Umbilical cord (tissue), 1 donor: ENCODE measurements at regions not wholly inside any gene's neighbourhood (a gene's known extent, or its start where the extent isn't known, plus 50 kb on each side); places are given as distances from the start of the nearest gene placed in this dataset.
"Not testable (repeated sequence)": the region's sequence is repeated elsewhere in the genome, so short reads cannot be mapped to it uniquely, and the experiment has no call there.

ENCODE experiments used
- DNase-seq: peaks from one replicate; pipeline ENCODE4 v3.0.0-alpha.2; 2015; ENCODE audit warnings: low spot score

GRCh38 chr9:38186404-38187115, 117.5 kb upstream of the SHB start:
- DNase-seq: no peak

- no peak for DNase-seq
These were observed 116.8 kb upstream of the SHB start for GRCh38 chr9:38185647-38186403.

- DNase-seq: no peak
These were observed 115.1 kb upstream of the SHB start for GRCh38 chr9:38183994-38184568.

DNA sequence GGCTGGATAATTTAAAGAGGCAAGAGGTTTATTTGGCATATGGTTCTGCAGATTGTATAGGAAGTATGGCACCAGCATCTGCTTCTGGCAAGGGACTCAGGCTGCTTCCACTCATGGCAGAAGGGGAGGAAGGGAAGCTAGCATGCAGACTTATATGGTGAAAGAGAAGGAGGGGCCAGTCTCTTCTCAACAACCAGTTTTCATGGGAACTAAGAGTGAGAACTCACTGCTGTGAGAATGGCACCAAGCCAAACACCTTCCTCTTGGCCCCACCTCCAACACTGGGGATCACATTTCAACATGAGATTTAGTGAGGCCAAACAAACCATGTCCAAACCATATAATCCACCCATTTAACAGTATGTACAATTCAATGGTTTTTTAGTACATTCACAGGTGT, 113.3 kb upstream of the SHB start:
- DNase-seq: no peak

- DNase-seq: no peak
These were observed 112.8 kb upstream of the SHB start for GRCh38 chr9:38181866-38182265.

DNA sequence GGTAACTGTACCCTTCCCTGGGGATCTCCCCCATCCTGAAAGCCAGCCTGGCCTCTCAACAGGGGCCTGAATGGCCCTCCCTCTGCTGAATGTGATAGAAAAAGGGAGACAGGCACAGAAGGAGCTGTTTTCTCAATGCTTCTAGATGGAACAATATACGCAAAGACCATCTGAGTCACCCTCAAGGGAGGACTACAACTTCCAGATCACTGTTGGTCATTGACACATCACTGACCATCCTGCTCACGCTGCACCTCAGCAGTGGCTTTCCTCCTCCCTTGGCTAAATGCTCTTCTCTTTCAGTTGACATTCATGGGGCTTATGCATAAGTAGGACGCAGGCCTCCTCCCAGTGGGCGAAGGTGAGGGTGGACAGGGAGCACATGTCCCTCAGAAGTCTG, 112.2 kb upstream of the SHB start:
- no peak for DNase-seq

DNA sequence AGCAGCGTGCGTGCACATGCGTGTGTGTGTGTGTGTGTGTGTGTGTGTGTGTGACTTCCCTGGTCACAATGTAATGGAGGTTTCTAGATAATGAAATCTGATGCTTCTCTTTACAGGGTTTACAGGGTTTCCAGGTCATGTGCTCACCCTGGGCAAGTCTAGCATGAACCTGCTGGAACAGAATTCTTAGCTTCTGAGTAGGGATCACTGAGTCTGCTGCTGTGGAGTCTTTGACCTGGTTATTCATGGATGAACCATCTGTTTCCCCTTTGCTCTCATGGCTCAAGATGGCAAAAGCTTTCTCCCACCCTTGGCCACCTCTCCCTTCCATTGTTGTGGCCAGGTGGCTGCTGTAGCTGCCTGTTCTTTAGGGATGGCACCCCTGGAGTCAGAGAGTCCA, 111.6 kb upstream of the SHB start:
- DNase-seq: no peak

DNA sequence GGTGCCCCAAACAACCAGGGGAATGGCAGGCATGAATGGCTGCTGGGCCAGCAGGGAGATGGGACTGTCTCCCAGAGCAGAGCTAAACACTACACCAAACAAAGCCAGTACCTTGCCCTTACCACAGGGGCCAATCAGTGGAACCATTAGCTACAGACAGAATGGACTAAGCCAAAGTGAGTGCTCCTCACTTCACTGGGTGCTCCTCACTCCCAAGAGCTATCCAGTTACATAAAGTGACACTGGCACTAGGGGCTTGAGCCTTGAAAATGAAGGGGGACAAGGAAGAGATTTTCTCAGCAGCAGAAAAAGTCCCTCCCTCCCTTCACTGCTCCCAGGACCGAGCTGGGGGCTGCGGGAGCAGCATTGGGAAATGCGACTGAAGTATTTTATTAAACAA, 110.9 kb upstream of the SHB start:
- DNase-seq: no peak

DNA sequence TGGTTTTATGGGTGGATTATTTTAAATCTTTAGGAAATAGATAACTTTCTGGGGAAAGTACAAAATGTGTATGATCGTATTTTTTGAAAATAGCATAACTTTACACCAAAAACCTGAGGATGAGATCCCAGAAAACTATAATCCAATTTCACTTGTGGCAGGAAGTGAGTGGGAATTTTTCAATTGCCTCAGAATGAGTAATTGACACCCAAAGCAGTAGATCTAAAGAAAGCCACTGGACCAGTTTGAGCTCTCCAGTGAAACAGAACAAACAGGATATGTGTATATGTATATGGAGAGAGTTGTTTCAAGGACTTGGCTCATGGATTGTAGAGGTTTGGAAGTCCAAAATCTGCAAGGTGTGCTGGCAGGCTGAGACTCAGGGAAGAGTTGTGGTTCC, 109.2 kb upstream of the SHB start:
- no peak for DNase-seq

DNA sequence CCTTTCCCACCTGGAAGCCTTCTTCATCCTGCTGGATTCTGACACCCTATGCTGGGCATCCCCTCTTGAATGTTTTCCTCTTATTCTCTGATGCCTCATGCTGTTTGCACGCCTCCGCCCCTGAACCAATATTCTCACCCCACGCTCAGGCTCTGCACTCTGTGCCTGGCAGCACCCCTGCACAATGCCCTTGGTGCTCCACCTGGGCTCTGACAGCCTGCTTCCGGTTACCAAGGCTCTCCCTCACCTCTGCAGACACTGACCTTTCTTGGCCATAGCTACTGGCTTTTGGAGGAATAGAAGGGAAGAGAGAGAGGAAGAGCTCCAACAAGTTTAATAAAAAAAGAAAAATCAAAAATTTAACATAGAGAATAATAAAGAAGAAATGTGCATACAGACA, 108.7 kb upstream of the SHB start:
- DNase-seq: no peak

DNA sequence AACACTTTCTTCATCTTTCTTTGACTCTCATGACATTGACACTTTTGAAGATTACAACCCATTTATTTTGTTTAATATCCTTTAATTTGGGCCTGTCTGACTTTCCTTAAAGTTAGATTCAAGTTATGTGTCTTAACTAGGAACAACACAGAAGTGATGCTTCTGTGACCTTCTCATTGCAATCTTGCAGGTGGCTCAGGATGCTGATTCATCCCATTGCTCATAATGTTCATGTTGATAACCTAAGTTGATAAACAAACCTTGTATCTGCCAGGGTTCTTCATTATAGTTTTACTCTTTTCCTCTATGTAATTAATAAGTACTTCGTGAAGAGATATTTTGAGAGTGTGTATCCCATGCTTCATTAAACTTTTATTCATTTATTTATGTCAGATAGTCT, 107.2 kb upstream of the SHB start:
- no peak for DNase-seq

DNA sequence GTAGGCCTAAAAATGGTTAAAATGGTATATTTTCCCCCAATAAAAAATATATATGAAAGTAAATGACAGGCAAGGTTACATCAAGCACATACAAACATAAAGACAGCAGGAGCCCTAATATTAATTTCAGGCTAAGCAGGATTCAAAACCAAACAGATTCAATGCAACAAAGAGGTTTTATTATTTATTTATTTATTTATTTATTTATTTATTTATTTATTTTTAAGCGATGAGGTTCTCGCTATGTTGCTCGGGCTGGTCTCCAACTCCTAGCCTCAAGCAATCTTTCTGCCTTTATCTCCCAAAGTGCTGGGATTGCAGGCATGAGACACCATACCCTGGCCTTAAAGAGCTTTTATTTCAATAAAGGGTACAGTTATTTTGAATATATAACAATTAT, 106.4 kb upstream of the SHB start:
- DNase-seq: no peak

DNA sequence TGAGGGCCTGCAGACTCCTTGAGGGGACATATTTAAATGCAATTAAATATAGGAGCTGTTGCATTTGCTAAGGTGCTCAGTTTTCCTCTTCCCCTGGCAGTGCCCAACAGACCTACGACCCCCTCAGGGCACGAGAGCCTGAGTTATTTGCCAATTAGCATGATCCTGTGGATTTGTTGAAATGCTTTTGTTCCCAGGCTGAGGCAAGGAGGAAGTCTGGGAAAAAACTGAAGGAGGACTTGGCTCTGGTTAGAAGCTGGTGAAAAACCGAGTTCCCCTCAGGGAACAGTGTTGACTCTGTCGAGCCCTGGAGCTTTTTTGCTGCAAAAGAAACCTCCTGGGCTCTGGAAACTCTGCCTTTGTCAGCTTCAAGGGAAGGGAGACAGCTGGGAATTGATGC, 103.6 kb upstream of the SHB start:
- DNase-seq: peak; percentile 21

GRCh38 chr9:38171926-38172325, 102.9 kb upstream of the SHB start:
- no peak for DNase-seq

- no peak for DNase-seq
These were observed 102.5 kb upstream of the SHB start for GRCh38 chr9:38171538-38171884.

- DNase-seq: not testable (repeated sequence)
These were observed 101.9 kb upstream of the SHB start for GRCh38 chr9:38170763-38171537.

- not testable (repeated sequence) for DNase-seq
These were observed 101.1 kb upstream of the SHB start for GRCh38 chr9:38170155-38170554.

DNA sequence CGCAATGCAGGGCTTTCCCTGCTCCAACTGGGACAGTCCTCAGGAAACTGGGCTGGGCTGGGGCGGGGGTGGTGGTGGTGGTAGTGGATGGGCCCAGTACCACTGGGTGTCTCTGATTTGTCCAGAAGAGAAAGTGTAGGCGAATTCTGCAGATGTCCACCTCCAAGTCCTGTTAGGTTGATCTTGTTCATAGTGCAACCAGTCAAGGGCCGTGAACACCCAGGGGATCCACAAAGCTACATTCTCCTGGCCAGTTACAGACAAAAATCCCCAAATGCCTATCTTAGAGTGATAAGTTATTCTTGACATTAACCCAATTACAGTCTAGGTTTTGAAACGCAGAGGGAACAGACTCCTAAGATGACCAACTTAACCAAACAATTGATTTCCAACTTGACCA, 97.5 kb upstream of the SHB start:
- DNase-seq: no peak

GRCh38 chr9:38164659-38165221, 95.7 kb upstream of the SHB start:
- no peak for DNase-seq

DNA sequence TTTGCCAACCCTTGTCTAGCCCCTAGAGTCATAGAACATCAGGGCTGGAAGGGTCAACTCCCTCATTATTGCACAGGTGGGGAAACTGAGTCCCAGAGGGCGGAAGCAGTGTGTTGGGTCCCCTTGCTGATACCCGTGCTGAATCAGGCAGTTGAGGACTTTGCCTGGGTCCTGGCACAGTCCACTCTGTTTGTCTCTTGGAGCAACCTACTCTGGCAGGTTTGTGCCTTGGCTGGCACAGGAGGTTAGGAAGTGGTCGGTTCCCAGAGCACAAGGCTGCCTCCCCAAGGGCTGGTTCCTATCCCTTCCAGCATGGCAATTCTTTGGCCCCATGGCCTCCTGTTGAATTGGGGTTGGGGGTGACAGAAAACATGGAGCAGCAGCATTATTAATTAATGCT, 94.5 kb upstream of the SHB start:
- no peak for DNase-seq

GRCh38 chr9:38162332-38163211, 93.5 kb upstream of the SHB start:
- peak; percentile 27 for DNase-seq
